ENCODE measurements at regions not wholly inside any gene's neighbourhood (a gene's known extent, or its start where the extent isn't known, plus 50 kb on each side); places are given as distances from the start of the nearest gene placed in this dataset.
A peak's percentile ranks its signal among the peaks of the same experiment; 100 is the strongest.

- peak; percentile 93 for TF ChIP-seq CTCF (IDR thresholded peaks at IDR 0.05; ENCODE audit: insufficient read depth, low read length)
- TF ChIP-seq GABPA (IDR thresholded peaks at IDR 0.05; ENCODE audit: low read depth): no peak
- TF ChIP-seq POLR2AphosphoS5 (IDR thresholded peaks at IDR 0.05; ENCODE audit: low read depth): no peak
These were observed 498.4 kb downstream of the RMST start for GRCh38 chr12:97960741-97961608.

Measured in HL-60 (cell line).